MM.1S (cell line): ENCODE measurements at regions not wholly inside any gene's neighbourhood (a gene's known extent, or its start where the extent isn't known, plus 50 kb on each side); places are given as distances from the start of the nearest gene placed in this dataset.

ENCODE experiments used
- CTCF ChIP-seq: fragments of 300-600 bp; sonication (generic); IDR thresholded peaks from 2 replicates; pipeline ENCODE4 v1.5.1; 2016; ENCODE audit warnings: antibody characterized with exemption, low read length, mixed read lengths
- EZH2 ChIP-seq: fragments of 300-600 bp; sonication (generic); optimal IDR thresholded peaks from 2 replicates; pipeline ENCODE3; 2017; ENCODE audit warnings: low read depth, mild to moderate bottlenecking, antibody characterized with exemption, low read length, mixed read lengths

GRCh38 chr4:79623021-79623870, 215.2 kb upstream of the GK2 start:
- no peak for TF ChIP-seq CTCF
- no peak for TF ChIP-seq EZH2
